Osteocyte (in vitro differentiated cells): ENCODE measurements at regions not wholly inside any gene's neighbourhood (a gene's known extent, or its start where the extent isn't known, plus 50 kb on each side); places are given as distances from the start of the nearest gene placed in this dataset.

Experiments used
- DNase-seq: peaks from one replicate; pipeline ENCODE4 v3.0.0; 2021; ENCODE audit warnings: mixed read lengths; ENCODE audit not compliant: unreplicated experiment; ENCODE audit errors: extremely low spot score
- H3K27ac Mint-ChIP-seq: one replicate; pipeline ENCODE4 v1.8.0; 2021; ENCODE audit warnings: mild to moderate bottlenecking, mixed read lengths; ENCODE audit not compliant: unreplicated experiment
- H3K27me3 Mint-ChIP-seq: one replicate; pipeline ENCODE4 v1.8.0; 2021; ENCODE audit warnings: mixed read lengths; ENCODE audit not compliant: unreplicated experiment
- H3K36me3 Mint-ChIP-seq: one replicate; pipeline ENCODE4 v1.8.0; 2021; ENCODE audit warnings: mixed read lengths; ENCODE audit not compliant: unreplicated experiment
- H3K4me1 Mint-ChIP-seq: one replicate; pipeline ENCODE4 v1.8.0; 2021; ENCODE audit warnings: mixed read lengths; ENCODE audit not compliant: unreplicated experiment
- H3K4me3 Mint-ChIP-seq: one replicate; pipeline ENCODE4 v1.8.0; 2021; ENCODE audit warnings: mild to moderate bottlenecking, moderate library complexity, mixed read lengths; ENCODE audit not compliant: unreplicated experiment
- H3K9me3 Mint-ChIP-seq: one replicate; pipeline ENCODE4 v1.8.0; 2021; ENCODE audit warnings: mixed read lengths; ENCODE audit not compliant: unreplicated experiment
- CTCF ChIP-seq: fragments of 200-600 bp; sonication (generic); IDR thresholded peaks from 2 replicates; pipeline ENCODE4 v1.5.0; 2021; ENCODE audit warnings: antibody characterized with exemption, mild to moderate bottlenecking, moderate library complexity

DNA sequence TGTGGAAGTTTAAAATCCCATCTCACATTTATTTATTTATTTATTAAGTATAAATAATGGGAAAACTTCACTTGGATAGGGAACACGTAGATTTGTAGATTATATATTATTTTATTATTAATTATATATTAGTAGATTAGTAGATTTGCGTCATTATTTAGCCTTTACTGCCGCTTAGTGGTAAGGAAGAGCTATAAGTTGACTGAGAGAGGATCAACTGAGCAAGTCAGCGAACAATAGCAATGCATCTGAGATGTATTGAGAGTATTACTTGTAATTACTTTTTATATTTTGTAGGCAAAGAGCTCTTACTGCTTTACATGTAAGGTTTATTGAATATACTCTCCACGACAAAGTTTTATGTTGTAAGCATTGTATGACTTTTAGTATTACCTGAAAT lies 244.5 kb upstream of the ANKRD30A start:
- Mint-ChIP-seq H3K27me3 (peaks cover 59% of the 10 kb centered on the region), H3K4me1 (no peaks in the 10 kb centered on the region), H3K9me3 (no peaks in the 10 kb centered on the region), H3K27ac (no peak overlapping the region), H3K36me3 (no peaks in the 10 kb centered on the region), H3K4me3 (no peak overlapping the region)
- no peak for DNase-seq
- peak; percentile 64 for TF ChIP-seq CTCF

DNA sequence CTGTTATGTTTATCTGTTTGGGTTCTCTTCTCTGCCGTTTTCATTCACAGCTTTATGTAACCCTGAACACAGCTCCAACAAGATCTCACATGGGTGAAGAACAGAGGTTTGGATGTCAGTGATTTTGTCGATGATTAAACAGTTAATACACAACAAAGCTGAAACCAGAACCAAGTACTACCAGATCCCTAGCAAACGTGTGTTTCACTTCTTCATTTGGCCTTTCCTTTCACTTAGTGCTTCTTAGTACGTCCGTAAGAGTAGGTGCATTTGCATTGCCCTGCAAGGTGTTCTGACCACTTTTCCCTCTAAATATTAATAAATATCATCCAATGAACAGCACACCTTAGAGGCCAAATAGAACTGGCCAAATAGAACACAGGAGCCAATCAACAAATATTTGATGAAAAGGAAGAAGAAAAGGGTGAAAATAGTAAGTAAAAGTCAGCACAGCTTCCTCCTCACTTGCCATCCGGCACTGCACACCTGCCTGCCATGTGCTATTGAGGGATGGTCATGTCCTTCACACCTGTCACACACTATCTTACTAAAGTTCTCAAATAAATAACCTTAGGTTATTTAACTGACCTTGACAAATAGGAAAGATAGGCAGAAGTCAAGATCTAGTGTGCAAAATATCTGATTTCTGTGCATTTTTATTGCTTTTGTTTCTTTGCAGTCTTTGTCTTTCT lies 252.6 kb upstream of the ANKRD30A start:
- no peak for TF ChIP-seq CTCF
- DNase-seq: no peak
- no peak overlapping the region for H3K27ac Mint-ChIP-seq
- H3K36me3 Mint-ChIP-seq: no peaks in the 10 kb centered on the region
- H3K4me3 Mint-ChIP-seq: no peak overlapping the region
- no peaks in the 10 kb centered on the region for H3K9me3 Mint-ChIP-seq
- peaks cover 45% of the 10 kb centered on the region for H3K27me3 Mint-ChIP-seq
- H3K4me1 Mint-ChIP-seq: no peaks in the 10 kb centered on the region

DNA sequence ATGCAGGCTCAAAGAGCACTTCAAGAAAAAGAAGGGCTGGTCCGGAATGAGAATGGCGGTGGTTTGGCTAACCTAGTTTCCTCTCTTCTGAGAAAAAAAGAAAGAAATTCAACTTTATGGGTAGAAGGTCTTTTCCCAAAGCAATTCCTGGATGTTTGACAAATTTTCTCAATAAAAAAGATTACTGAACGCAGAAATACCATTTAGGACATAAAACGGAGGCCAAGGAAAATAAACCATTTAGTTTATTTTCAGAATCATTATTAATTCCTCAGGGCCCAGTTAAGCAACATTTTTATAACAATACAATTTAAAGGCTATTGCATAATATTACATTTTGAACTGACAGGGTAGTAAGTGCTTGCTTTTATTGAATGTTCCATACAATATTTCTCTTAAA lies 284.6 kb upstream of the ANKRD30A start:
- peaks cover 20% of the 10 kb centered on the region for H3K27me3 Mint-ChIP-seq
- H3K9me3 Mint-ChIP-seq: no peaks in the 10 kb centered on the region
- no peaks in the 10 kb centered on the region for H3K4me1 Mint-ChIP-seq
- no peak for DNase-seq
- H3K36me3 Mint-ChIP-seq: no peaks in the 10 kb centered on the region
- H3K4me3 Mint-ChIP-seq: no peak overlapping the region
- H3K27ac Mint-ChIP-seq: no peak overlapping the region
- no peak for TF ChIP-seq CTCF

GRCh38 chr10:36837416-36837815 lies 288.0 kb upstream of the ANKRD30A start:
- no peaks in the 10 kb centered on the region for H3K4me1 Mint-ChIP-seq
- H3K9me3 Mint-ChIP-seq: no peaks in the 10 kb centered on the region
- H3K27me3 Mint-ChIP-seq: peaks cover 22% of the 10 kb centered on the region
- DNase-seq: no peak
- no peak overlapping the region for H3K4me3 Mint-ChIP-seq
- no peak for TF ChIP-seq CTCF
- no peak overlapping the region for H3K27ac Mint-ChIP-seq
- no peaks in the 10 kb centered on the region for H3K36me3 Mint-ChIP-seq

- Mint-ChIP-seq H3K27ac (no peak overlapping the region), H3K4me1 (no peaks in the 10 kb centered on the region), H3K36me3 (no peaks in the 10 kb centered on the region), H3K27me3 (peaks cover 19% of the 10 kb centered on the region), H3K4me3 (no peak overlapping the region), H3K9me3 (no peaks in the 10 kb centered on the region)
- no peak for DNase-seq
- TF ChIP-seq CTCF: no peak
These were observed 305.6 kb upstream of the ANKRD30A start for GRCh38 chr10:36819781-36820180.
